Mesothelial cell of epicardium (in vitro differentiated cells): ENCODE measurements at regions not wholly inside any gene's neighbourhood (a gene's known extent, or its start where the extent isn't known, plus 50 kb on each side); places are given as distances from the start of the nearest gene placed in this dataset.

Experiments used
- DNase-seq, 2 experiments: peaks; one replicate each; pipeline ENCODE4 v3.0.0; 2021; ENCODE audit warnings: low spot score in 2 of 2; ENCODE audit not compliant: unreplicated experiment in 2 of 2
- H3K27ac Mint-ChIP-seq: 2 replicates; pipeline ENCODE4 v1.8.0; 2021; ENCODE audit warnings: mixed read lengths
- H3K27me3 Mint-ChIP-seq: 2 replicates; pipeline ENCODE4 v1.8.0; 2021; ENCODE audit warnings: low read depth, mixed read lengths
- H3K36me3 Mint-ChIP-seq: 2 replicates; pipeline ENCODE4 v1.8.0; 2021; ENCODE audit warnings: mixed read lengths
- H3K4me1 Mint-ChIP-seq: 2 replicates; pipeline ENCODE4 v1.8.0; 2021; ENCODE audit warnings: mixed read lengths
- H3K4me3 Mint-ChIP-seq: 2 replicates; pipeline ENCODE4 v1.8.0; 2021; ENCODE audit warnings: mild to moderate bottlenecking, moderate library complexity, mixed read lengths
- H3K9me3 Mint-ChIP-seq: 2 replicates; pipeline ENCODE4 v1.8.0; 2021; ENCODE audit warnings: mixed read lengths
- CTCF ChIP-seq: fragments of 200-600 bp; sonication (generic); IDR thresholded peaks from one replicate; pipeline ENCODE4 v1.5.0; 2021; ENCODE audit warnings: antibody characterized with exemption; ENCODE audit not compliant: unreplicated experiment

- no peaks in the 10 kb centered on the region for H3K9me3 Mint-ChIP-seq
- H3K4me1 Mint-ChIP-seq, result no peaks in the 10 kb centered on the region
- peaks cover 5% of the 10 kb centered on the region for H3K27me3 Mint-ChIP-seq
- H3K4me3 Mint-ChIP-seq, result no peak overlapping the region
- no peak for DNase-seq
- no peak for TF ChIP-seq CTCF
- H3K36me3 Mint-ChIP-seq, result no peaks in the 10 kb centered on the region
- H3K27ac Mint-ChIP-seq, result no peak overlapping the region
These were observed 169.7 kb upstream of the GLI2 start for GRCh38 chr2:120565929-120566328.

GRCh38 chr2:120566331-120567035, 169.2 kb upstream of the GLI2 start:
- H3K4me1 Mint-ChIP-seq, result no peaks in the 10 kb centered on the region
- TF ChIP-seq CTCF, result no peak
- DNase-seq, result no peak
- no peak overlapping the region for H3K4me3 Mint-ChIP-seq
- H3K9me3 Mint-ChIP-seq, result no peaks in the 10 kb centered on the region
- H3K36me3 Mint-ChIP-seq, result no peaks in the 10 kb centered on the region
- H3K27me3 Mint-ChIP-seq, result peaks cover 6% of the 10 kb centered on the region
- H3K27ac Mint-ChIP-seq, result no peak overlapping the region

- Mint-ChIP-seq H3K9me3 (no peaks in the 10 kb centered on the region), H3K4me3 (no peak overlapping the region), H3K4me1 (no peaks in the 10 kb centered on the region), H3K36me3 (no peaks in the 10 kb centered on the region), H3K27me3 (peaks cover 6% of the 10 kb centered on the region), H3K27ac (no peak overlapping the region)
- DNase-seq, result no peak
- no peak for TF ChIP-seq CTCF
These were observed 168.5 kb upstream of the GLI2 start for GRCh38 chr2:120567128-120567527.

GRCh38 chr2:120568089-120568974, 167.3 kb upstream of the GLI2 start:
- H3K27me3 Mint-ChIP-seq, result peaks cover 15% of the 10 kb centered on the region
- no peak for DNase-seq
- no peak for TF ChIP-seq CTCF
- no peaks in the 10 kb centered on the region for H3K36me3 Mint-ChIP-seq
- H3K9me3 Mint-ChIP-seq, result no peaks in the 10 kb centered on the region
- H3K27ac Mint-ChIP-seq, result no peak overlapping the region
- no peak overlapping the region for H3K4me3 Mint-ChIP-seq
- H3K4me1 Mint-ChIP-seq, result no peaks in the 10 kb centered on the region

- Mint-ChIP-seq H3K4me3 (no peak overlapping the region), H3K9me3 (no peaks in the 10 kb centered on the region), H3K27me3 (peaks cover 18% of the 10 kb centered on the region), H3K36me3 (no peaks in the 10 kb centered on the region), H3K27ac (no peak overlapping the region), H3K4me1 (no peaks in the 10 kb centered on the region)
- DNase-seq, result no peak
- TF ChIP-seq CTCF, result no peak
These were observed 166.7 kb upstream of the GLI2 start for GRCh38 chr2:120568975-120569268.
